HG02884 (cell line): ENCODE measurements at regions not wholly inside any gene's neighbourhood (a gene's known extent, or its start where the extent isn't known, plus 50 kb on each side); places are given as distances from the start of the nearest gene placed in this dataset.
A peak's percentile ranks its signal among the peaks of the same experiment; 100 is the strongest.

ENCODE experiments used
- ATAC-seq: cut with Tn5 transposase; IDR thresholded peaks from one replicate; pipeline ENCODE4 v1.9.1; 2021; ENCODE audit warnings: mild to moderate bottlenecking, moderate library complexity; ENCODE audit not compliant: unreplicated experiment

- peak; percentile 86 for ATAC-seq
Observed at GRCh38 chrX:69028006-69028760, 137.1 kb downstream of the PJA1 start.

- peak; percentile 56 for ATAC-seq
Observed at GRCh38 chrX:69027181-69028005, 137.9 kb downstream of the PJA1 start.

- ATAC-seq, result no peak
Observed at GRCh38 chrX:69025802-69026301, 139.4 kb downstream of the PJA1 start.

GRCh38 chrX:69024931-69025330, 140.3 kb downstream of the PJA1 start:
- ATAC-seq, result no peak

GRCh38 chrX:69024161-69024736, 141.0 kb downstream of the PJA1 start:
- ATAC-seq, result no peak

- ATAC-seq, result no peak
Observed at GRCh38 chrX:69022430-69022829, 142.8 kb downstream of the PJA1 start.

- no peak for ATAC-seq
Observed at GRCh38 chrX:69021141-69021960, 143.9 kb downstream of the PJA1 start.

GRCh38 chrX:69020316-69020715, 144.9 kb downstream of the PJA1 start:
- ATAC-seq, result no peak

GRCh38 chrX:69019073-69019890, 146.0 kb downstream of the PJA1 start:
- no peak for ATAC-seq

GRCh38 chrX:69018416-69019072, 146.7 kb downstream of the PJA1 start:
- no peak for ATAC-seq

GRCh38 chrX:69016293-69016941, 148.8 kb downstream of the PJA1 start:
- ATAC-seq, result no peak

GRCh38 chrX:69015564-69016292, 149.5 kb downstream of the PJA1 start:
- ATAC-seq, result no peak

GRCh38 chrX:69015156-69015555, 150.1 kb downstream of the PJA1 start:
- ATAC-seq, result no peak

- ATAC-seq, result no peak
Observed at GRCh38 chrX:69014200-69014599, 151.1 kb downstream of the PJA1 start.

GRCh38 chrX:69010339-69010738, 154.9 kb downstream of the PJA1 start:
- no peak for ATAC-seq

GRCh38 chrX:69000877-69001276, 164.4 kb downstream of the PJA1 start:
- ATAC-seq, result no peak

- ATAC-seq, result no peak
Observed at GRCh38 chrX:68999931-69000330, 165.3 kb downstream of the PJA1 start.

- no peak for ATAC-seq
Observed at GRCh38 chrX:68999356-68999755, 165.9 kb downstream of the PJA1 start.
